Activated T-helper 17 cell treated with anti-CD3 and anti-CD28 coated beads, Interleukin-2, amount 50 U/mL, for 72 hours (primary cell): ENCODE measurements at regions not wholly inside any gene's neighbourhood (a gene's known extent, or its start where the extent isn't known, plus 50 kb on each side); places are given as distances from the start of the nearest gene placed in this dataset.

Source experiments
- ATAC-seq: fragments of 150-1000 bp; cut with Tn5 transposase; replicated peaks from 2 replicates; pipeline ENCODE4 v1.10.0; 2021; ENCODE audit warnings: mild to moderate bottlenecking, moderate library complexity
- H3K27ac Mint-ChIP-seq: one replicate; pipeline ENCODE4 v1.8.0; 2022; ENCODE audit warnings: mixed read lengths
- H3K27me3 Mint-ChIP-seq: one replicate; pipeline ENCODE4 v1.8.0; 2022; ENCODE audit warnings: mixed read lengths
- H3K36me3 Mint-ChIP-seq: one replicate; pipeline ENCODE4 v1.8.0; 2022; ENCODE audit warnings: low read depth, mild to moderate bottlenecking, mixed read lengths
- H3K4me1 Mint-ChIP-seq: one replicate; pipeline ENCODE4 v1.8.0; 2022; ENCODE audit warnings: mixed read lengths
- H3K4me3 Mint-ChIP-seq: one replicate; pipeline ENCODE4 v1.8.0; 2022; ENCODE audit warnings: mild to moderate bottlenecking, mixed read lengths
- H3K9me3 Mint-ChIP-seq: one replicate; pipeline ENCODE4 v1.8.0; 2022; ENCODE audit warnings: mixed read lengths

DNA sequence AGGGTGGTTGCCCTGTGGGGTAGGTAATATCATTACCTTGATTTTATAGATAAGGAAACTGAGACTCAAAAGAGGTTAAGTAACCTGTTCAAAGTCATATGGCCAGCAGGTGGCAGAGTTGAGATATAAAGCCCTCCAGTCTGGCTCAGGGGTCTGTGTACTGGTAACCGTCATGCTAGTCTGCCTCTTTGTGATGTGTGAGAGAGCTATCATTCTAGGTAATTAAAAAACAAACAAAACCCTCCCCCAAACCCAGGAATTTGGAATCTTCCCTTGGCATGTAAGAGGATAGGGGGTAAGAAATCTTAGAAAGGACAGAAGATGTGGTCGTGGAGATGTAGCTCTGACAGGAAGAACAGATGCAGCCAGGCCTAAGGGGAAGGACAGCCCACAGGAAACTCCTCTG, 206.0 kb downstream of the CDC5L start:
- Mint-ChIP-seq H3K27me3 (peaks cover 5% of the 10 kb centered on the region), H3K4me3 (no peak overlapping the region), H3K27ac (peak overlapping the region; percentile 71), H3K4me1 (peaks cover 7% of the 10 kb centered on the region), H3K36me3 (no peaks in the 10 kb centered on the region), H3K9me3 (no peaks in the 10 kb centered on the region)
- ATAC-seq: peak; percentile 85

DNA sequence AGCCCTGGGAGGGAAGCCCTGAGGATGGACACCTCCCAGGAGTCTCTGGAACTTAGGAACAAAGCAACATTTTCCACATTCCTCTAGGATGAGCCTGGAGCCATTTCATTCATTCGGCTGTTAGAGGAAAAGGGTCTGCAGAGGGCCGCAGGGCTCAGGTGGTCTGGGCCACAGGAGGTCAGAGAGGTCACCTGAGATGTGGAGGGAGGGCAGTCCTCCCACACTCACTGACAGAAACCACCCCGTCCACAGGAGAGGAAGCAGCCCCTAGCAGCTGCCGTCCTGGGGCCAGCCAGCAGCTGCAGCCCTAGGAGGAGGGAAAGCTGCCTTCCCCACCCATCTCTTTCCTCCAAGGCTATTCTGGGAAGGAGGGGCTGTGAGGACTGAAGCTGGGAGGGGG, 207.0 kb downstream of the CDC5L start:
- Mint-ChIP-seq H3K36me3 (no peaks in the 10 kb centered on the region), H3K27ac (no peak overlapping the region), H3K9me3 (no peaks in the 10 kb centered on the region), H3K4me1 (peaks cover 7% of the 10 kb centered on the region), H3K27me3 (peaks cover 4% of the 10 kb centered on the region), H3K4me3 (no peak overlapping the region)
- no peak for ATAC-seq

DNA sequence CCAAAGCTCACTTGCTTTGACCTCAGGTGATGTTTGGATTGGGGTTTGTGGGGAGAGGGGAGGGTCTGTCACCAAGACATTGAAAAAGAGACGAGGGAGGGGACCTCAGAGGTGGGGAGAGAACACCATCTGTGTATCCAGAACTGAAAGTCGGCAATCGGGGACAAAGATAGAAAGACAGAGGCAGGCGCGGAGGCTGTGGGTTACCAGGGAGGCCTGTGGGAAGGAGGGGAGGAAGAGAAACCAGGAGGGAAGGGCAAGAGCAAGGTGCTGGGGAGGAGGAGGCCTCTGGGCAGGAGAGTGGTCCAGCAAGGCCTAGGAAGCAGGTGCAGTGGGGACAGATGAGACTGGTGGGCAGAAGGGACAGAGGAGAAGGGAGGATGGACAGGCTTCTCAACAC, 211.2 kb downstream of the CDC5L start:
- Mint-ChIP-seq H3K36me3 (no peaks in the 10 kb centered on the region), H3K4me1 (peaks cover 6% of the 10 kb centered on the region), H3K9me3 (no peaks in the 10 kb centered on the region), H3K4me3 (no peak overlapping the region), H3K27me3 (peaks cover 4% of the 10 kb centered on the region), H3K27ac (no peak overlapping the region)
- no peak for ATAC-seq

DNA sequence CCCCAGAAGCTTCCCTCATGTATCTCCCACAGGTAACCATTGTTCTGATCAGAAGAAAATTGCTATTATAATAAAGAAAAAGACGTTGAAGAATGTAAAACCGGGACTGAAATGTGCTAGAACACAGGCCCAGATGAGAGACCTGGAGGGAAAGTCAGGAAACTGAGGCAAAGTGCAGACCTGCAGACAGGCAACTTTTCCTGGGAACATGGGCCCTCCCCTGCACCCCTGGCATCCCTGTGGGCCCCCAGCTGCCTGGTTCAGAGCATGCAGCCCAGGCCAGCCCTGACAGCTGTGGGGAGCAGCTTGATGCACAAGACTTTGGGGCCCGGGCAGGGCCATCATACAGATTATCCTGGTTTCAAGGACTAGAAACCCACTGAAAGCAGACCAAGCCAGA, 212.2 kb downstream of the CDC5L start:
- no peaks in the 10 kb centered on the region for H3K9me3 Mint-ChIP-seq
- peaks cover 4% of the 10 kb centered on the region for H3K27me3 Mint-ChIP-seq
- no peaks in the 10 kb centered on the region for H3K36me3 Mint-ChIP-seq
- no peak overlapping the region for H3K4me3 Mint-ChIP-seq
- ATAC-seq: no peak
- H3K27ac Mint-ChIP-seq: no peak overlapping the region
- H3K4me1 Mint-ChIP-seq: peaks cover 4% of the 10 kb centered on the region

DNA sequence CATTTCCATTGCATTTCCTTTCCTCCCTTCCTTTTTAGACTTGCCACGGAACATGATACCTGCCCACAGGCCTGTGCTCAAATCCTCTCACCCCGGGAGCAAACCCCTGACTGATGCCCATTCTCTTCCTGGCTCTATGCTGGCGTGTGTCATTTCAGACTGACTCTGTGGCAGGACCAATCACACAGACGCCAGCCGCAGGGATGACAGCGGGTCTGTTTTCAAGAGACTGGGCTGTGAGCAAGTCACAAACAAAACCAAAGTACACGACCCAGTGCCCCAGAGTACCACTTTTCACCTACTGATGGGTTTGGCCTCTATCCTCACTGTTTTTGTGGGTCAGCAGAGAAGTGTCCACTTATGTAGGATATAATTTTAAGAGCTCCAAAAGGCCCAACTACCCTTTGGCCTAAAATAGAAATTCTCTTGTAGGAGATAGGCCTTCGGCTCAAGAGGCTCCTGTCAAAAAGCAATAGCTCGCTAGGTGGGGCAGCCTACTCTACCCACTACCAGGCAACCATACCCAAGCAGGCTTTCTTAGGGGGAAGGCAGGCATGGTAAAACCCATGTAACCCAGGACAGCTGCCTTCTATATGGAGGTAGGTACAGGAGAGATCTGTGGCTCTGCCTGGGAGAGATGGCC, 215.7 kb downstream of the CDC5L start:
- Mint-ChIP-seq H3K9me3 (no peaks in the 10 kb centered on the region), H3K27ac (no peak overlapping the region), H3K36me3 (no peaks in the 10 kb centered on the region), H3K4me1 (peaks cover 4% of the 10 kb centered on the region), H3K27me3 (peaks cover 4% of the 10 kb centered on the region), H3K4me3 (no peak overlapping the region)
- ATAC-seq: no peak

DNA sequence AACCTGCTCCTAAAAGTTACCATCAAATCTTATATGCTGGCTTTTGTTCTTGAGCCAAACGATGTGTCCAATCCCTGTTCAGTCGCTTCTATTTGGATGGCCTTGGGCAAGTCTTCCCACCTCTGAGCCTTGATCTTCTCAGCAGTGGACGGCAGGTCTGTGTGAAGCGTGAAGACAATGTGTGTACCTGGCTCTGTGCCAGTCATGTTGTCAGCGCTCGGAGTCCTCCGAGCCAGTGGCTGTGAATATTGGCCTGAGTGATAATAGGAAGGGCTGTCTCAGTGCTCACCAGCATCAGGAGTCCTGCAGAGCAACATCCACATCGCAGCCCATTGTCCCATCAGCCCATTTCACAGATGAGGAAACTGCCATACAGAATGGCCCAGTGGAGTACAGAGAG, 219.0 kb downstream of the CDC5L start:
- Mint-ChIP-seq H3K4me1 (no peaks in the 10 kb centered on the region), H3K9me3 (no peaks in the 10 kb centered on the region), H3K4me3 (no peak overlapping the region), H3K36me3 (no peaks in the 10 kb centered on the region), H3K27ac (no peak overlapping the region), H3K27me3 (no peaks in the 10 kb centered on the region)
- ATAC-seq: no peak

DNA sequence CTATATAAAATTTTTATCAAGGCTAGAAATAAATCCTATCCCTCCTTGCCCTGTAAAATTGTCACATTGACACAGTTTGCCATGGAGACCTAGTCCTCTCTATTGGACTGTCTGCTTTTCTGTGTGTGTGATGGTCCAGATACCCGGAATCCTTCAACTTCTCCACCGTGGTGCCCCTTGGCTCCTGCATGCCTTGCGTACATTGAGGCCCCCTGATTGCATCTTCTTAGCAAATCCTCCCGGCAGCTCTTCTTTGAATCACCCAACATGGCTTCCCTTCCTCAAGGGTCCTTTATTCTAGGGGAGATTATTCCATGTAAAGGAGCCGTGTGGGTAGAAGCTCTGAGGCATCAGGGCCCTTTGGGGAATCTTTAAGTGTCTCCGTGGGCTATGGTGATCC, 219.5 kb downstream of the CDC5L start:
- no peak for ATAC-seq
- Mint-ChIP-seq H3K27me3 (no peaks in the 10 kb centered on the region), H3K4me1 (no peaks in the 10 kb centered on the region), H3K4me3 (no peak overlapping the region), H3K9me3 (no peaks in the 10 kb centered on the region), H3K36me3 (no peaks in the 10 kb centered on the region), H3K27ac (no peak overlapping the region)

DNA sequence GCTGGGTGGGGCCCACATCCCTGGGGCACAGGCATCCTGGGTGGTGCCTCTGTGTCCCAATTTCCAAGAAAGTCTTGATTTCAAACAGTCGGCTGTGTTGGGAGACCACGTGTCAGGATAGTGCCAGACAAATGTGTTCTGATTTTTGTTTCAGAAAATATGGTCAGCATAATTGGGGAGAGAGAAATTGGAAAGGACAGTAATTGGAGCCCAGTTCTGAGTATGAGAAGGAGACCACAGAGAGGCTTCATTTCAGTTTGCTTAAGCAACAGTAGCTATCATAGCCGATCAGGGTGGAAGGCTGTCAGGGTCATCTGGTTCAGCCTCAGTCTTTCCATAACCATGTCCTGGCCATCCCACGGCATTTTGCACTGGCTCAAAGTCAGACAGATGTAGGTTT, 220.7 kb downstream of the CDC5L start:
- Mint-ChIP-seq H3K27me3 (no peaks in the 10 kb centered on the region), H3K4me3 (no peak overlapping the region), H3K27ac (no peak overlapping the region), H3K9me3 (no peaks in the 10 kb centered on the region), H3K36me3 (no peaks in the 10 kb centered on the region), H3K4me1 (no peaks in the 10 kb centered on the region)
- ATAC-seq: no peak

DNA sequence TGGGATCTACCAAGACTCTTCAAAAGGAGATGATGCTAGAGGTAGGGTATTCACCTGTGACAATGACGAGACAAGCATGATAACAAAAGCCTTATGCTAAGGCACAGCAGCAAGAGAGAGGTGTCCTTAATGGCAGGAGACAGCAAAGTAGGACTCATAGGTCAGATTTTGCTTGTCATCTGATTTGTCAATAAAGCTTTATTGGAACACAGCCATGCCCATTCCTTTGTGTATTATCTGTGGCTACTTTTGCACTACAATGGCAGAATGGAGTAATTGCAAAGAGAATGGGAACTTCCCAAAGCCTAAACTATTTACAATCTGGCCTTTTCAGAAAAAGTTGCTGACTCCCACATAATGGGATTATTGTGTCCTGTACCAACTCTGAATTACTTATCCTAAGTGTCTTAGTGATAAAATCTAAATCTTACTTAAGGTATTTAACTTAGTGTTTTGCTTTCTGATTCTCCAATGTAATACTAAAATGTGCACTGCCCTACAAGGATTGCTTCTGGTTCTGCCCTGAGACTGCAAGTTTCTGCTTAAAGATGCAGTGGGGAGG, 221.6 kb downstream of the CDC5L start:
- H3K36me3 Mint-ChIP-seq: no peaks in the 10 kb centered on the region
- H3K4me3 Mint-ChIP-seq: no peak overlapping the region
- no peaks in the 10 kb centered on the region for H3K9me3 Mint-ChIP-seq
- H3K27me3 Mint-ChIP-seq: no peaks in the 10 kb centered on the region
- H3K27ac Mint-ChIP-seq: no peak overlapping the region
- H3K4me1 Mint-ChIP-seq: no peaks in the 10 kb centered on the region
- no peak for ATAC-seq

DNA sequence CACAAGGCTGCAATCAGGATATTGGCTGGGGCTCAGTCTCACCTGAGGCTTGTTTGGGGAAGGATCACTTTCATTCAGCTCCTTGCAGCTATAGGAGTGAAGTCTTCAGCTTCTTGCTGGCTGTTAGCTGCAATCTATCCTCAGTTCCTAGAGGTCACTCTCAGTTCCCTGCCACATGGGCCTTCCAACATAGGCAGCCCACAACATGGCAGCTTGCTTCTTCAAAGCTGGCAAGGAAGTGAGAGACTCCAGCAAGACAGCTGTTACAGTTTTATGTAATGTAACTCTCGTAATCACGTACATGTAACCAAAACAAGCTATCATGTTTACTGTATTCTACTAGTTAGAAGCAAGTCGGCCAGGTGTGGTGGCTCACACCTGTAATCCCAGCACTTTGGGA, 226.9 kb downstream of the CDC5L start:
- no peaks in the 10 kb centered on the region for H3K4me1 Mint-ChIP-seq
- ATAC-seq: no peak
- no peaks in the 10 kb centered on the region for H3K36me3 Mint-ChIP-seq
- H3K4me3 Mint-ChIP-seq: no peak overlapping the region
- H3K9me3 Mint-ChIP-seq: no peaks in the 10 kb centered on the region
- no peaks in the 10 kb centered on the region for H3K27me3 Mint-ChIP-seq
- no peak overlapping the region for H3K27ac Mint-ChIP-seq

DNA sequence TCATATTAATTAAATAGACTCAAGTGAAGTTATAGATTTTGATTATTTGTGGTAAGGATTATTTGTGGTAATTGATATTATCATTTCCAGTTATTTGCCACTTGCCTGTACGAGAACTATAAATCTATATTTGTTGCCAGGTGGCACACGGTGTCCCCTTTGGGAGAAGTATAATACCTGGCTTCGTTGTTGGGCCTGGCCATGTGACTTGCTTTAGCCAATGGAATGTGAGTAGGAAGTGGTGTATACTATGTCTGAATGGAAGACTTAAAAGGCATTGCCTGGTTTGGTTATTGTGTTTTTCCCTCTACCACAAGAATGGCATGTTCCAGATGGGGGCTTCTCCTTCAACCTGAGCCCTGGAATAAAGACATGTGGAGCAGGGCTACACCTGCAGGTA, 228.1 kb downstream of the CDC5L start:
- no peaks in the 10 kb centered on the region for H3K4me1 Mint-ChIP-seq
- H3K4me3 Mint-ChIP-seq: no peak overlapping the region
- H3K36me3 Mint-ChIP-seq: no peaks in the 10 kb centered on the region
- no peaks in the 10 kb centered on the region for H3K9me3 Mint-ChIP-seq
- no peaks in the 10 kb centered on the region for H3K27me3 Mint-ChIP-seq
- H3K27ac Mint-ChIP-seq: no peak overlapping the region
- no peak for ATAC-seq

DNA sequence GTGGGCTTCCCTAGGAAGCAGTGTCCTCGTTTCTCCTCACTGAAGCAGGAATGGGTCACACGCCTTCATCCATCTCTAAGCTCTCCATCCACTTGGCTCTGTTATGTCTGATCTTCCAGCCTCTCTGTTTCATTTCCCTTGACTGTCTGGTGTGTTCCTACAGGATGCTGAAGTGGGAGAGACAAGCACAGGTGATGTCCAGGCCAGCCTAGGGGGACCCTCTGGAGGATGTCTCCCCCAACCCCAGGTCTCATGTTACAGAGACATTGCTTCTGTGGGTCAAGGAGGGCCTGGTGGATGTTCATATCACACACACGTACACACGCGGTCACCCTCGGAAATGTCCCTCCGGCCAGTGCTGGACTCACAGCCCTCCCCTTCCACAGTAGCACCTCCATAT, 229.9 kb downstream of the CDC5L start:
- Mint-ChIP-seq H3K9me3 (no peaks in the 10 kb centered on the region), H3K36me3 (no peaks in the 10 kb centered on the region), H3K27me3 (no peaks in the 10 kb centered on the region), H3K4me3 (no peak overlapping the region), H3K27ac (no peak overlapping the region), H3K4me1 (no peaks in the 10 kb centered on the region)
- ATAC-seq: no peak

DNA sequence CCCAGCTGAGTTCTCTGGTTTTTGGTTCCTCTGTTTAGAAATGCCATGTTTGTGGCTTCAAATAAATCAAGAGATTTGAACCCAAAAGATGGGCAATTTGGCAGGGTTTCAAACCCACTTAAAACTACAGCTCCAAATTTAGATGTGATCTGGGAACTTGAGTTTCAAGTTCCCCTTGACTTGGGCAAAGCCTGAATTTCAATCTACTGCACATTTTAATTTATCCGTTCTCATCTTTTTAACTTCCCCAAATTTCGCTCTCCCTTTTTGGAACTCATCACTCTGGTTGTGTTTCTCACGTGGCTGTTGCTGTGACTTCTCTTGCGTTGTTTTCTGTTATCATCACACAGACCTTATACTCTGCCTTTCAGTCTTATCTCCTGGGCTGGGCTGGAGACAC, 230.9 kb downstream of the CDC5L start:
- H3K27me3 Mint-ChIP-seq: no peaks in the 10 kb centered on the region
- H3K27ac Mint-ChIP-seq: no peak overlapping the region
- no peaks in the 10 kb centered on the region for H3K4me1 Mint-ChIP-seq
- no peak overlapping the region for H3K4me3 Mint-ChIP-seq
- H3K36me3 Mint-ChIP-seq: no peaks in the 10 kb centered on the region
- no peak for ATAC-seq
- H3K9me3 Mint-ChIP-seq: no peaks in the 10 kb centered on the region

DNA sequence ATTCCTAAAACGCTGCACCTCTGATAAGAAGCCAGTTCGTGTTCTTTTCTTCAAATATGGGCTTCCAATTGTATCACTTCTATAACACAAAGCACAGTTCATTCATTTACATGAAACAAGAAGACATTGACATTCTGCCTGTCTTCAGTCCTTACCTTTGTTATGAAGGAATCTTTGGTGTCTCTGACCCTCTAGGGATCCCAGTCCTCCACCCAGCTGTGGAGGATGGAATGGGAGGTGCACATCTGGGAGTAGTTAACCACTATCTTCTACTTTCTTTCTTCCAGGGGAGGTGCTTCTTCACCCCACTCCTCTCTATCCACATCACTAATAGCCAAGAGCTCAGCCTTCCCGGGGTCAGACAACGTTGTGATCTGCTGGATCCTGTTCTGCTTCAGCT, 233.4 kb downstream of the CDC5L start:
- H3K9me3 Mint-ChIP-seq: no peaks in the 10 kb centered on the region
- no peak overlapping the region for H3K4me3 Mint-ChIP-seq
- ATAC-seq: no peak
- H3K36me3 Mint-ChIP-seq: no peaks in the 10 kb centered on the region
- no peak overlapping the region for H3K27ac Mint-ChIP-seq
- H3K4me1 Mint-ChIP-seq: no peaks in the 10 kb centered on the region
- no peaks in the 10 kb centered on the region for H3K27me3 Mint-ChIP-seq

DNA sequence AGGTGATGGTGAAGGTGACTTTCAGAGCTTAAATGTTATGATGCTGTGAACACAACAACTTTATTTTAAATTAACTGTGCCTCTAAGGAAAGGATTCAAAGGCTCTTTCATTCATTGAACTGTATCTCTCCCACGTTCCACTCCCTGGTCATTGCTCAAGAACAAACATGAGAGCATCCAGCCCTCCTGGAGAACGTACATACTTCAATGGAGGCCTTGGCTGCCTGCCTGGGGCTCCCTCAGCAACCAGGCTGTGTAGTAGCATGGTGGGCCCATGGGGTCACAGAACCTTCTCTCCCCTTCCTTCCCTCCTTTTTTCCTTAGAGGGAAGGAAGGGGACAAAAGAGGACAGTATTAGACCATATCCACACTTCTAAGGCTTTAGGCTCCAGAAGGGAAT, 234.3 kb downstream of the CDC5L start:
- Mint-ChIP-seq H3K4me1 (no peaks in the 10 kb centered on the region), H3K9me3 (no peaks in the 10 kb centered on the region), H3K36me3 (no peaks in the 10 kb centered on the region), H3K27me3 (no peaks in the 10 kb centered on the region), H3K27ac (no peak overlapping the region), H3K4me3 (no peak overlapping the region)
- ATAC-seq: no peak

DNA sequence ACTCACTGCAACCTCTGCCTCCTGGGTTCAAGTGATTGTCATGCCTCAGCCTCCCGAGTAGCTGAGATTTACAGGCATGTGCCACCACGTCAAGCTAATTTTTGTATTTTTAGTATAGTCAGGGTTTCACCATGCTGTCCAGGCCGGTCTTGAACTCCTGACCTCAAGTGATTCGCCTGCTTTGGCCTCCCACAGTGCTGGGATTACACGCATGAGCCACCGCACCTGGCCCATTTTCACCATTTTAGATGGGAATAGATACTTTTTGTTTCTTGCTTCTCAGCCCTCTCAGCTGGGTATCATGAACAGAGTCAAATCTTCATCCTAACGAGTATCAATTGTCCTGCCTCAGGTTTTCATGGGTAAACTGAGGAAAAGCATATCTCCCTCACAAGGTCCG, 235.0 kb downstream of the CDC5L start:
- ATAC-seq: no peak
- H3K27ac Mint-ChIP-seq: no peak overlapping the region
- no peaks in the 10 kb centered on the region for H3K27me3 Mint-ChIP-seq
- H3K36me3 Mint-ChIP-seq: no peaks in the 10 kb centered on the region
- no peak overlapping the region for H3K4me3 Mint-ChIP-seq
- no peaks in the 10 kb centered on the region for H3K9me3 Mint-ChIP-seq
- no peaks in the 10 kb centered on the region for H3K4me1 Mint-ChIP-seq
